Eye (tissue), 1 donor: ENCODE measurements at regions not wholly inside any gene's neighbourhood (a gene's known extent, or its start where the extent isn't known, plus 50 kb on each side); places are given as distances from the start of the nearest gene placed in this dataset.
"Not testable (repeated sequence)": the region's sequence is repeated elsewhere in the genome, so short reads cannot be mapped to it uniquely, and the experiment has no call there.

ENCODE experiments used
- DNase-seq: peaks from one replicate; pipeline ENCODE4 v3.0.0-alpha.2; 2015

GRCh38 chr11:116328851-116329250 is 443.9 kb downstream of the BUD13 start:
- DNase-seq = no peak

DNA sequence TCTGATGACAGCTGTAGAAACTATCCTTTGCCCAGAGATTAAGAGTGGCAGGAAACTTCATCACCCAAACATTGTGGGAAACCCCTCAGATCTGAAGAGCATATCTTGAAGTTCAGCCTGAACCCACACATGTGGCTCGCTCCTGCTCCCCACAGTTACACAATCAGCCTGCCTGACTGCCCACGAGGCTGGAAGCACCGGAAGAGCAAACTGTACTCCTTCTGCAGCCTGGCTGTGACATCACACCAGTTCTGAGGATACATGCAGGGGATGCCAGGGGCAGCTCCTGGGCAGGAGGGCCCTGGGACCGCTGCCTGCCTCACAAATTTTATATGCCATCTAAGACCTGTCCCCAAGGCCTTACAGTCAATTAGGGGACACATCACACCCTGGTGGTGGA is 444.4 kb downstream of the BUD13 start:
- DNase-seq = no peak

DNA sequence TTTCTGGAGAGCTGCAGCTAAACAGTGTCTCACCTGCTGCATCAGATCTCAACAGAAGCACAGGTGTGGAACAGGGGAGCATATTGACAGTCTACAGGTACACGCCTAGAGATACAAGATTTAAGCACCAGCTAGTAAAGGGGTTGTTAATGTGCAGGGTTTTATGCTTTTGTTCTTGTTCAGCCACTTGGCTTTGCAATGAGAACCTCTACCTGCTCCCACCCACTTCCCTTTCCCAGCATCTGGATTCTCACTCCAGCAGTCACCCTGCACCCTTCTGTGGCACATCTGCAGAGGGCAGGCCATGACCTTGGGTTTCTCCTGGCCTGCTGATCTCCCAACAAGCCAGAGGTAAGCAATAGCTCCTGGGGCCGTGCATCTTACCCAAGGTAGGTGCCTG is 446.6 kb downstream of the BUD13 start:
- DNase-seq = no peak

GRCh38 chr11:116325247-116325646 is 447.5 kb downstream of the BUD13 start:
- DNase-seq = no peak

DNA sequence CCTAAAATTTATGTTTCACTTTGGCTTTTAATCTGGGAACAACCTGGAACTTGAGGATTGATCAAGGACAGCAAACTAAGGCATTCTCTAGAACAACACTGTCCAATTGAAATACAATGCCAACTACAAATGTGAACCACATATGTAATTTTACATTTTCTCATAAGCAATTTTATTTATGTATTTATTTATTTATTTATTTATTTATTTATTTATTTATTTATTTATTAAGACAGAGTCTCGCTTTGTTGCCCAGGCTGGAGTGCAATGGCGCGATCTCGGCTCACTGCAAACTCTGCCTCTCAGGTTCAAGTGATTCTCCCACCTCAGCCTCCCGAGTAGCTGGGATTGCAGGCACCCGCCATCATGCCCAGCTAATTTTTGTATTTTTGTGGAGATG is 448.7 kb downstream of the BUD13 start:
- not testable (repeated sequence) for DNase-seq

- DNase-seq = no peak
These were observed 455.6 kb downstream of the BUD13 start for GRCh38 chr11:116317212-116317611.

GRCh38 chr11:116314006-116314405 is 458.8 kb downstream of the BUD13 start:
- no peak for DNase-seq

DNA sequence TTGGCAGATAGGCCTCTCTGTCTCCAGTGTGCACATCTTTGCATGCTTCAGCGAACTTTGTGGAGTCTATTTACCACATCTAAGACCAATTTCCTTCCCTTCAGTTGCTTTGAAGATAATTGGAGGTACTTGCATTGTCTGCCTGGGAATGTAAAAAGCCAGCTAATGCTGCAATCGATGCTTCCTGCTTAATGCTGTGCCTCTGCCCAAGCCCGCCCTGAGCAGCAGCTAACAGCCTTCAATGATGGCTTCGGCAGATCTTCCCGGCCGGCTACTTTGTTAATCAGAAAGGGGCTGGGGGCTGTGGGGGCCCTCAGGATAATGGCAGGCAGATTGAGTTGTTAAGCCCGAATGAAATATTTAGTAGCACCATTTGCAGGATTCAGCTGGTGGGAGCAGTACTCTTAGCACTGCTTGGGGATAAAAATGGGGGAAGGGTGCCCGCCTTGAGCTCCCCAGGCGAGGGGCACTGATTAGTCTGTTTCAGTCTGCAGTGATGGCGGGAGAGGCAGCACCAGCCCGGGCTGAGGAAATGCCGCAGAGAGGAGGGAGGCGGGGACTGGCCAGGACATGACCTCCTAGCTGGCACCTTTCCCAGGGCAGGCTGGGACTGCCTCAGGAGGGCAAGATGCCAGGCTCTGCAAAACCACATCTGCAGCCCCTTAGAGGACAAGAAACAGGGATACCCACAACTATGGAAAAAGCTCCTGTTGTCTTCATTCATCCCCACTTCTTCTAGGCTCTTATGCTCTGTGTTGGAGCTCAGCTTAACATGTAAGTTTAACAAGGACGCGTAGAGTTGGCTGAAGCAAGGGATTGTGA is 460.0 kb downstream of the BUD13 start:
- DNase-seq = peak; percentile 89

DNA sequence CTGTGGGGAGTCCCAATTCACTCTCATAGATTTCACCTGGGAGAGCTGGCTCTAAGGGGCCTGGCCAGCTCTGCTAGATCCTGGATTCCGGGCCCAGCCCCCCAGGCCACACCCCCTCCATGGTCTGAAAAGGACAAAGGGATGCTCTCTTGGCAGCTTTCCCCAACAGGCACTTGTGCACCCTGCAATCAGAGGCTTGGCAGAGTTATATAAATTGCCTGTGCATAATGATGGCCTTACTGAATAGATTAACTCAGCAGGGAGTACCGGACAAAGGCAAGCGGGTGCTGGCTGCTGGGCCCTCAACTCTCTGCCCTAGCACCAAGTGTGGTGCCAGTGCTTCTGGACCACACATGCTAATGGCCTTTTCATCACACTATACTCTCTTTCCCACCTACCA is 461.6 kb downstream of the BUD13 start:
- DNase-seq = peak; percentile 20

DNA sequence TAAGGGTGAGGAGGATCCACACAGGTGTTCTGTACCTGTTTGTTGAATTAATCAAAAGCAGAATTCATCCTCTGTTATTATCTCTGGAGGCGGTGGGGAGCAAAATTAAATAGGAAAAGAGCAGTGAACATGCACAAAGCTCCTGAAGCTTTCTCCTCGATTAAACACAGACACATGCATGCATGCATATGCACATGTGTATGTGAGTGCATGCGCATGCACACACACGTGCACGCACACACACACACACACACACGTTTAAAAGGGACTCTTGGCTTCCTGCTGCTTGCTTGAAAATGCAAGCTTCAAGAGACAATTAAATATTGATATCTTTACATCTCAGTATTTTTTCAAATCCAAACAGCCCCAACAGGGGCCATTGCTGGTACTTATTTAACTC is 462.1 kb downstream of the BUD13 start:
- peak; percentile 26 for DNase-seq

- DNase-seq = peak; percentile 32
These were observed 462.6 kb downstream of the BUD13 start for GRCh38 chr11:116310226-116310625.

DNA sequence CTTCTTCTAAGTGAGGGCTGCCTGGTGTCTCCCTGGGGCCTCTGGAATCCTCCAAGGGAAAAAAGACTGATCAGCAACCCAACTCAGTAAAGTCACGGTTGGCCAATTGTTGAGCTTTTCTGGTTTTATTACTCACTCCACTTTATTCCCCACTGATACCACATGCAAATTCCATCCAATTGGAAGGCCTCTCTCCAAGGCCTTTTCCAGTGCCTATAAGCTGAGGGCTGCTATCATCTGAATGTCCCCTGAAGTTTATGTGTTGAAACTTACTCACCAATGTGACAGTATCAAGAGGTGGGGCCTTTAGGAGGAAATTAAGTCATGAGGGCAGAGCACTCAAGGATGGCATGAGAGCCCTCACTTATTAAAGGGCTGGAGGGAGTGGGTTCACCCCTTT is 463.3 kb downstream of the BUD13 start:
- DNase-seq = no peak

DNA sequence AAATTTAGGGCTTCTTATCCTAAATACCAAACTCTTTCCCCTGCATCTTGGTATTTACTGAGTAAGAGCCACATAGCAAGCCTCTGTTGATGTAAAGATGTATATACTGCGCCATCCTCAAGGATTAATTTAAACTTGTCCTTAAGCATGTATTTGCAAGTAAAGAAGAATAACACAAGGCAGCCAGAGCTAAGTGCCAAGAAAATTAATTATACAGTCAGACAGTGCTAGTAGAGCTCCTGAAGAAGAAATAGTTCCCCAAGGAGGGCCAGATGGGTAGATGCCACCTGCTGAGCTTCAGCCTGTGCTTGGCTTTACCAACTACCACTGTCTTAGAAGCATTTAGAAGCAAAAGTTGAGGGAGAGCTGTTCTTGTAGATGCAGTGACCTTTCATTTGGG is 470.0 kb downstream of the BUD13 start:
- DNase-seq = no peak

DNA sequence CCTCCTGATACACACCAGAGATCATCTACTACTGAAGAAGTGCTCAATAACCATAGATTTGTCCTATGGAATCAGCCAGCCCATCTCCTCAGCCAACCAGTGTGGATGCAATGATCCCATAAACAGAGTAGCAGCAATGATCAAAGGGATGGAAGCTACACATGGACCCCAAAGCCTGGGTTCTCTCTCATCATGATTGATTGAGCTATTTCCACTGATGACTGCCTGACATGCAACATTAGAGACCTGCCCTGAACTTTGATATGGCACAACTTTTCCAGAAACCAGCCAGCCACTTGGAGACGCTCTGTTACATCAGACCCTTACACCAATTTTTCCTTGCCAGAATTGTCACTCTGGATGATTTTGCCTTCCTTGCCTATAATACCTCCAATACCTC is 471.6 kb downstream of the BUD13 start:
- DNase-seq = no peak

DNA sequence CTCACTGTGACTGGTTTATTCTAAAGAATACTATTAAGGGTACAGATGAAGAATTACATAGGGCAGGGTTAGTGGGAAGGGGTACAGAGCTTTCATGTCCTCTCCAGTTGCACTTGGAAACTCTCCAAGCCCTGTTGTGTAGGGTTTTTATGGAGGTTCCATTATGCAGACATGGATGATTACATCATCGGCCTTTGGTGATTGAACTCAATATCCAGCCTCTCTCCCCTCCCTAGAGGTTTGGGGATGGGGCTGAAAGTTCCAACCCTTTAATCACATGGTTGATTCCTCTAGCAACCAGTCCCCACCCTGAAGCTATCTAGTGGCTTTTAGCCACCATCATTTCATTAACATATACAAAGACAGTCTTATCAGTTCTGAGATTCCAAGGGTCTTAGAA is 472.6 kb downstream of the BUD13 start:
- DNase-seq = no peak

- no peak for DNase-seq
These were observed 478.2 kb downstream of the BUD13 start for GRCh38 chr11:116294630-116295029.

DNA sequence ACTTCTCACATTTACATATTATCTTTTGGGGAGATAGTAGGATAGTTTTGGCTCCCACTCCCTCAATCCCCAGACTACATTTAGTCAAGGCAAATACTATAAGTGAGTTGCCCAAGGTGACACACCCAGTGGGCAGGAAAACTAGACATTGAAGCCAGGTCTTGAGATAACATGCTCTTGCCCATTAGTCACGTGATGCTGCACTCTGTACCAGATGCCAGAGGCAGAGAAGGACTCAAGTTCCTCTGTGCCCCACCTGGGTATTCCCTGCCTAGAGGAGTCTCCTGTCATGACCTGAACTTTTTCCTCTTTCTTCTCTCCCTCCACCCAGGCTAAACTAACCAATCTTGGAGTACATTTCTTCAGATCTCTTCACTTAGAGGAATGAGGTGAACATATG is 484.9 kb downstream of the BUD13 start:
- no peak for DNase-seq

GRCh38 chr11:116285026-116285425 is 487.8 kb downstream of the BUD13 start:
- DNase-seq = no peak

GRCh38 chr11:116283300-116283699 is 489.5 kb downstream of the BUD13 start:
- no peak for DNase-seq

- DNase-seq = no peak
These were observed 490.3 kb downstream of the BUD13 start for GRCh38 chr11:116282481-116282880.

GRCh38 chr11:116281173-116282160 is 491.3 kb downstream of the BUD13 start:
- no peak for DNase-seq

DNA sequence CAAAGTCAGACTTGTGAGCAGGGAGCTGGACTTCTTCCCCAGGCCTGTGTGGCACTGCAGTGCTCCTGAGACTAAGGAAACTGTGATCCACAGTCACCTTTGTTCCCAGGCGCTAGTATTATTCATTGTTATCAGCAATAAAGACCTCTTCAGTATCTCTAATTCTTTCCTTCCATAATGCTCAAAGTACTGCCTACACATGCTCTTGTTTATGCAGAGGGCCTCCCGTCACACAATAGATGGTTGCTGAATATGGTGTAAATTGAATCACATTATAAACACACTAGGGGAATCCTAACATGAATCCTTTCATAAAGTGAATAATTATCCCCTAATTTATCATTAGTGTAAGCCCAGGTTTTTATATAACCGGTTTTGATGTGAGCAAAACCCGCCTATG is 493.3 kb downstream of the BUD13 start:
- no peak for DNase-seq

- no peak for DNase-seq
These were observed 494.7 kb downstream of the BUD13 start for GRCh38 chr11:116278076-116278475.
